Testis (tissue), 2 donors: ENCODE measurements at regions not wholly inside any gene's neighbourhood (a gene's known extent, or its start where the extent isn't known, plus 50 kb on each side); places are given as distances from the start of the nearest gene placed in this dataset.

Source experiments
- CTCF ChIP-seq, 3 experiments: fragments of 450-650 bp in 2 of 3; fragments of 200-600 bp in 1 of 3; sonication (generic) in 1 of 3; IDR thresholded peaks; one replicate each; pipeline ENCODE4 v1.5.1; 2016 to 2019; ENCODE audit warnings: antibody characterized with exemption in 3 of 3, mild to moderate bottlenecking in 2 of 3, moderate library complexity in 1 of 3
- POLR2A ChIP-seq: fragments of 450-650 bp; IDR thresholded peaks from one replicate; pipeline ENCODE4 v1.6.1; 2017; ENCODE audit warnings: antibody characterized with exemption, mild to moderate bottlenecking, moderate library complexity

- TF ChIP-seq CTCF (IDR thresholded peaks at IDR 0.05) = no peak
- no peak for TF ChIP-seq POLR2A
Observed at GRCh38 chr9:115794921-115795475, 358.6 kb upstream of the PAPPA start.
